ENCODE measurements at regions not wholly inside any gene's neighbourhood (a gene's known extent, or its start where the extent isn't known, plus 50 kb on each side); places are given as distances from the start of the nearest gene placed in this dataset.

GRCh38 chr7:21251151-21251800 is 176.6 kb upstream of the SP4 start:
- DNase-seq = peak; percentile 18

DNA sequence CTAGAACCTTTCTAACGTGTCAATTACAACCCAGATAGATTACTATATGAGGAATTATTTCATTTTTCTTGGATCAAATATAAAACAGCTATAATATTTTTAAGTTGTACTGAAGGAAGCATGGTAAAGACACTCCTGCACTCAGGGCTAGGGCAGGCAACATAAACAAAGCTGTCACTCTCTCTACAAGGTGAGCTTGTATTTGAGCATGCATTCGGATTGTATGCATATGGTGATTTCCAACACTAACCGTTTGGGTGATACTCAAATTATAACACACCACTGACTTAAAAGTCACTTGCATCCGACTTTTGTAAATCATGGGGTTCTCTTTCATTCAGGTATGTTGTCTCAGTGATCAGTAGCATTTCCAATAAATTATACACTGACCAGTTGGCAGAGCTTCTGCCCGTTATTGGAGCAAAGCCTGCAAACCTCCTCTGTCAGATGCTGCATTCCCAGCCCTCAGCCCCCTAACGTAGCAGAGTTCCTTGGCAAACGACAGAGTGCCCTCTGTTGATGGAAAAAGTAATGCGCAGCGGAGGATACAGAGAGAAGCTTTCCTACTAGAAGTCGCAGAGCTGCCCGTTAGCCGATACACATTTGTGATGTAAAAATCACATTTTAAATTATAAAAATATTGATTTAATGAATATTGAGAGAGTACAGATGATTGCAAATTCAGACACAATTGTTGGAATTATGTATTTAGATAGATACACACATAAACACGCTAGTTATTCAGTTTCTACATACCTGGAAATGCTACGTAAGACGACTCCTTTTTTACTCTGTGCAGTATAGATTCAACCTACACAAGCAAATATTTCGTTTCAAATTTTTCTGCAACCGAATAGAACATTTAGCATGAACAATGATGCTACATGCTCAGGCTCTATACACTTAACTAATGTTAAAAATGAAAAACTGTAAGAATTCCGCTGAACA is 173.9 kb upstream of the SP4 start:
- DNase-seq = peak; percentile 83

DNA sequence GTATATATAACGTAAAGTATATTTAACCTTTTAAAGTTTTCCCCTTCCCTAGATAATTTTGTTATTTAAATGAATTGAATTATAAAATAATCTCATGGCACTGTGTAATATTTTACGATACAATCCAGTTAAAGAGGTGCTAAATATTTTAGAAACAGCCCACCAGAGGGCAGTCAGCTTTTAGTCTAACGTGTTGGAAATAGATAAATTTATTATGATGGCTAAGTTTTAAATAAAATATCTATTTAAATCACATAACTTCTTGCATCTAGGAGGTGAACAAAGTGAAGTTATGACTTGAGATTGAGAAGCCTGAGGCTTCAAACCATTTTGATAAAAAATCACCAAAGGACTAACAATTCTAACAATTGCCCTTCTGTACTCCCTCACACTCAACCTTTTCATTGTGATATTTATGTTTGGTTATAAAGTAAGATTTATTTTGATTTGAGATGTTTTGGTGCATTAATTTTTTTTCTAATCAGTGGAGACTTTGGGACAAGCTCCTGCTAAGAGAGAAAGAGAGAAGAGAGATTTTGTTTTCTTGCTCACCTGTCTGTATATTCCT is 171.5 kb upstream of the SP4 start:
- no peak for DNase-seq

- peak; percentile 13 for DNase-seq
These were observed 166.9 kb upstream of the SP4 start for GRCh38 chr7:21260939-21261338.

GRCh38 chr7:21261627-21262594 is 166.0 kb upstream of the SP4 start:
- DNase-seq = peak; percentile 22

DNA sequence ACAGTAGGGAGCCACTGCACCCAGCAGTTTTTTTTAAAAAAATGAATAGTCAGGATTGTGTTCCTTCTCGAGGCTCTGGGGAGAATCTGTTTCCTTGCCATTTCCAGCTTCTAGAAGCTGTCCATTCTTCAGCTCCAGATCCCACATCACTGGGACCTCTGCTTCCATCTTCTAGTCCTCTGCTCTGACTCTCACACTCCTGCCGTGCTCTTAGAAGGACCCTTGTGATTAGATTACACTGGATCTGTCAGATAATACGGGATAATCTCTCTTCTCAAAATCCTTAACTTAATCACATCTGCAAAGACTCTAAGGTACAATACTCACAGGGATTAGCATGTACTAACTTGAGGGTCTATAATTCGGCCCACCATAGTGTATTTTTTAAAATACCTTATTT is 158.9 kb upstream of the SP4 start:
- DNase-seq = no peak

GRCh38 chr7:21276471-21277035 is 151.3 kb upstream of the SP4 start:
- DNase-seq = no peak

GRCh38 chr7:21278944-21279343 is 148.9 kb upstream of the SP4 start:
- DNase-seq = no peak

DNA sequence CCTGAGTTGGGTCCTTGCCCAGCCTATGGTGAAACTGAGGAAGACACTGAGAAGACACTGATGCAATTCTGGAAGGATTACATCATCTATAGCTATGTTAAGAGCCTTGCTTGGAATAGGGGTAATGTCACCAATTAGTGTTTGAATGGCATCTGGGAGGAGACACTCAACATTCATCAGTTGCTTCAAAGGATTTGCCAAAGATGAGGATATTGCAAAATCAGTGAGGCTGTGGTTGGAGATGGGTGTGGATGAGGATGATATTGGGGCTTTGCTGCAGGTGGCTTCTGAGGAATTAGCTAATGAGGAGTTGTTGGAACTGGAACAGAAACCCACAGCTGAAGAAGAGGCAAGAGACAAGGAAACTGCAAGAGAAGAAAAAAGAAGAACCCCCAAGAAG is 146.7 kb upstream of the SP4 start:
- no peak for DNase-seq

DNA sequence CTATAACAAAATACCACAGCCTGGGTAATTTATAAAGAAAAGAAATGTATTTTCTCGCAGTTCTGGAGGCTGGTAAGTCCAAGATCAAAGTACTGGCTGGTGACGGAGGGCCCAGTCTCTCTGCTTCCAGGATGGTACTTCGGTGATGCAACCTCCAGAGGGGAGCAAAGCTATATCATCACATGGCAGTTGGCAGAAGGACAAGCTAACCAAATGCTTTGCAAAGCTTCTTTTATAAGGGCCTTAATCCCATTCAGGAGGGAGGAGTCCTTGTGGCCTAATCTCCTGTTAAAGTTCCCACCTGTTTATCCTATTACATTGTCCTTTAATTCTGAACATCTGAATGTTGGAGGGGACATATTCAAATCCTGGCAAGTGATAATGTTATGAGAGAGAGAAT is 134.1 kb upstream of the SP4 start:
- DNase-seq = no peak

DNA sequence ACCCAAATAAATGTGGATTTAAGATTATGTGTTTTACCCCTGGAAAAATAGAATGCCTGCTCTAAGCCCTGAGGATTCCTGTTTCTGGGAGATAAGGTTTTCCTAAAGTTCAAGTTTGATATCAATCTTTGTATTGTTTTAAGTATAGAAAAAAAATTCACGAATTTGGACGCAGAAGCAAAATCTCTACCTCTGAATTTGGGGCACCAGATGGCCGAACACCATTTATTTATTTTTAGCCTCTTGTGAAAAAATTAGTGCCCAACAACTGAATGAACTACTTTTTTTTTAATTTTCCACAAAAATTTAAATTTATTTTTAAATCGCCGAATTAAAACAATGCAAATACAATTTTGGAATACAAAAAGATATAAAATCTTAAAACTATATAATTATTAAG is 128.1 kb upstream of the SP4 start:
- no peak for DNase-seq

GRCh38 chr7:21300692-21301091 is 127.2 kb upstream of the SP4 start:
- DNase-seq = no peak

GRCh38 chr7:21304808-21305375 is 123.0 kb upstream of the SP4 start:
- DNase-seq = no peak

DNA sequence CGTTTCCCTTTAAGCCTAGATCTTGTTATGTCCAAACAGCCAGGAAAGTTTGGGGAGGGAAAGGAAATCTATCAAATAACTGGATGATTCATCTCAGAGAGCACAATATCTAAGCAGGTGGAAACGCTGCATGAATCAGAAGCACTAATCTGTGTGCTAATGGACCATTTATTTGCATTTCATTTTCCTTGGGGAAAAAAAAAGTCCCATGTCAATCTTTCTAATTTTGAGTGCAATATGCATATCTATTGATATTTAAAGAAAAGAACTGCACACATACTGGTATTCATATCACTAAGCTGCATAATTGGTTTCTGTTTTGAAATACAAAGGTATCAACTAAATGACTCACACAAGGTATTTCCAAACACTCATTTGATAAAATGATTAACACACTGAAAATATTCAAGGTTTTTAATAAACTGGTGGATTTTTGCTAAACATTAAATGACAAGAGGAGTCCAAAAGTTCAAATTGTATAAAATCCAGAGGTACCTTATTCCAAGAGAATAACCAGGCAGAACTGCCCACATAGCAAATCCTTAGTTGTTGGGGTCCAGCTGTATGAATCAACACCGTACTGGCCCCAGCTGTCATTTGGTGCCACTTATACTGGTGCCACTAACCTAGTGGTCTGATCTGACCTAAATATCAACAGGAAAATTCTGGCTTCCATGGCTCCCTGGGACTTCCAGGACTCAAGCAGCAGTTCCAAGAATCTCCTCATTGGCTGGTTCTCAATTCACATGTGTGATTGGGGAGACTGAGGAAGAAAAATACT is 122.2 kb upstream of the SP4 start:
- no peak for DNase-seq

- no peak for DNase-seq
These were observed 112.9 kb upstream of the SP4 start for GRCh38 chr7:21314954-21315353.

GRCh38 chr7:21317966-21318915 is 109.6 kb upstream of the SP4 start:
- DNase-seq = peak; percentile 47

DNA sequence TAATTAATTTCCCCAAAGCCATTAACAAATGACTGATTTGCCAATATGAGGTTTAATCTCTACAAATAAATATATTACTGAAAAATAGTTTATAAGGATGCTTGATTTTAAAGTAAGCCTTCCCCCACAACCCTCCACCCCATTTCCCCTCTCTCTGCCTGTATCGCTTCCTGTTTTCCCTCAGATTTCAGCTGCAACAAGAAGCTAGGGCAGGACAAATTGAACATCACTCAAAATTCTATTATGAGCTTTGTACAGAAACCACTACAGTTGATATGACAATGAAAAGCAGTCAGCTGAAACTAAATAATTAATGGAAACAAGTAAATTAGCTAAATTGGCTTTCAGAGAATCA is 109.0 kb upstream of the SP4 start:
- DNase-seq = peak; percentile 44

DNA sequence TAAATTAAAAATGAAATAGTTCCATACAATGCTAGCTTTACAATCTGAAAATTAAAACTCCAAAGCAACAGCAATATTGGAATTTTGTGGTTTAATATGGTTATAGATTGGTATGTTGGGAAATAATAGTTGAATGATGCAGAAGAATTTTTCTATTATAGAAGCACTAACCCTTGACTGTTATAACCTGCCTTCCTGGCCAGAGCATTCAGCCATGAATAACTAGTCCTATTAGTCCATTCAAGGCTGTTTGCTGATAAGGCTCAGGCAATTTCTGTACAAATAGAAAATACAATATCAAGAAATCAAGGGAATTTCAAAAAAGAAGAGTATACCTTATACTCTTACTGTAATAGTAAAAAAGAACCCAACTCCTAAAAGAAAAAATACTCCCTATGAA is 101.6 kb upstream of the SP4 start:
- DNase-seq = no peak

GRCh38 chr7:21326921-21327320 is 101.0 kb upstream of the SP4 start:
- no peak for DNase-seq

Measured in retina (tissue), 1 donor.